NCI-H2029 treated with DMSO at 0.1 percent for 48 hours (cell line): ENCODE measurements at regions not wholly inside any gene's neighbourhood (a gene's known extent, or its start where the extent isn't known, plus 50 kb on each side); places are given as distances from the start of the nearest gene placed in this dataset.

Experiments used
- DNase-seq: peaks from one replicate; lab custom pipeline; 2025; lab: John Stamatoyannopoulos, UW

- no peak for DNase-seq
These were observed 53.9 kb upstream of the UCN3 start for GRCh38 chr10:5310914-5311313.

DNA sequence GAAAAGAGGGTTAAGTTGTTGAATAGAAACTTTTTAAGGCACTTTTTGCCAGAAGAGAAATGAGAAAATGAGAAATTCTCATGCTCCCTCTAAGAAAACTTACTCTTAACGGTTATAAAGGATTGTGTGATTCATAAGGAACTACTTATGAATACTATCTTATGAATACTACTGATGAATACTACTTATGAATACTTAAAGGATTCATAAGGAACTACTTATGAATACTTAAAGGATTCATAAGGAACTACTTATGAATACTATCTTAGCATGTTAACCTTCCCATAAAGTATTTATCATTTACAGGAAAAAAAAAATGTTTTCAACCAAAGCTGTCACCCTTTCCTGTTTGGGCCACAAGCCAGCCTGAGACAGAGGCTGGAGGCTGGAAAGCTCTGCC, 53.1 kb upstream of the UCN3 start:
- no peak for DNase-seq

DNA sequence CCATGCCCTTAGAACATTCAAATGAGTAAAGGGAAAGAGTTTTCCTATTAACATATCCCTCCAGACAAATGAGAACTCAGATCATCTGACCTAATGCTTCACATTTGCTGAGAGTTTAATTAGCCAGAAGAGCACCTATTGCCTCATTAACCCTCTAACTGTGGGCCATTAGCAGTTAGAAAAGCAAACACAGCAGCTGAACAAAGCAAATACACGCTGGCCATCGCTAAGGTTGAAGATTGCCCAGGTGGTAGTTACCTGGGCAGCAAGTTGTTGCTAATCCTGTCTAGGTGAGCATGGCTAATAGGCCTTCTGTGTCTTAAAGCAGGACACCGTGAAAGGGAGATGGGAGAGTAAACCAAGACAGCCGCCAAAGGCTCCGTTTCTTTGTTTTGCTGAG, 49.9 kb upstream of the UCN3 start:
- peak; percentile 54 for DNase-seq
